HG02938 (cell line): ENCODE measurements at regions not wholly inside any gene's neighbourhood (a gene's known extent, or its start where the extent isn't known, plus 50 kb on each side); places are given as distances from the start of the nearest gene placed in this dataset.

Experiments
- ATAC-seq: cut with Tn5 transposase; IDR thresholded peaks from one replicate; pipeline ENCODE4 v1.9.1; 2021; ENCODE audit warnings: mild to moderate bottlenecking, moderate library complexity; ENCODE audit not compliant: unreplicated experiment

GRCh38 chr5:8870959-8871355 is 674.9 kb downstream of the SEMA5A start:
- no peak for ATAC-seq

- ATAC-seq = no peak
Observed at GRCh38 chr5:8871446-8871845, 674.4 kb downstream of the SEMA5A start.

- ATAC-seq = no peak
Observed at GRCh38 chr5:8875722-8876121, 670.2 kb downstream of the SEMA5A start.

DNA sequence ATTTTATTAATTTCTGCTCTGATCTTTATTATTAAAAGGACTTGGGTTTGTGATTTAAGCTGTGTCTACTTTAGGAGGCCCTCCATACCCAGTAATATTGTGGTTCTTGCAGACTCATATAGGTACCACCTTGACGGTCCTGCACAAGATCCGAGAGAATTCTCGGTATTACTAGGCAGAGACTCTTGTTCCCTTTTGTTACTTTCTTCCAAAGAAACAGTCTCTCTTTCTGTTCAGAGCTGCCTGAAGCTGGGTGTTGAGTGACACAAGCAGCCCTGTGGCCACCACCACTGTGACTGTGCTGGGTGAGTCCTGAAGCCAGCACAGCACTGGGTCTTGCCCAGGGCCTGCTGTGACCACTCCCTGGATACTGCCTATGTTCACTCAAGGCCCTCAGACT is 666.6 kb downstream of the SEMA5A start:
- ATAC-seq = peak; percentile 94

DNA sequence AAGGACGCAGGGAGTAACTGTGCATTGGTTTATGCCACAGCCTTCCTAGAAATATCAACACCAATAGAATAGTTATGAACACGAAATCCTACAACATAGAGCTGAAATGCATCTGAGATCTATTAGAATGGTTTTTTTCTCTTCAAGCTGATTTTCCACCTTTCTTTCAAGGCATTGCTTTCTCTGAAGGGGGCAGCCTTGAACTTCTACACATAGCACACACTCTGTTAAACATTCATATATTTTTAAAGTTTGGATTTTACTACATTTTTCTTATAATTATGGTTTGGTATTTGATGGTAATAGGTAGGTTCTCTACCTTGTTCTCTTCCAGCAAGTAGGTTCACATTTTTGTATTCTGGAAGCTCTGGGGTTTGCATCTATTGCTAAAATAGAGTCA is 661.8 kb downstream of the SEMA5A start:
- no peak for ATAC-seq

GRCh38 chr5:8892926-8893325 is 652.9 kb downstream of the SEMA5A start:
- no peak for ATAC-seq

DNA sequence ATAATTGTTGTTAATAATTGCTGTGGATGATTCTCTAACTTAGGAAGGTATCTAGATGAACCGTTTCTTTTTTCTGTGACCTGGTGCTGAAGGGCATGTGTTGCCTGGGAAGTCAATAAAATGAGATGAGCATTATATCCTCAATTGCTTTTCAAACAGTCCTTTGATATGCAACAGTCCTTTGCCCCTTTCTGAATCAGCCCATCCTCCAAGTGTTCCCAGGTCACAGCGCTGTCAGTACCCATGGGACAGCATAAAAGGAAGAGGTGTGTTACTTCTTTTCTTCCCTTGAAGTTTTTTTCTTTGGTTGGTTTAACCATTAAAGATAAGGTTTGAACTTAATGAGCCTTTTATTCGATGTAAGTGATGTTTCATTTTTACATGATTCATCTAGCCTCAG is 651.8 kb downstream of the SEMA5A start:
- no peak for ATAC-seq

DNA sequence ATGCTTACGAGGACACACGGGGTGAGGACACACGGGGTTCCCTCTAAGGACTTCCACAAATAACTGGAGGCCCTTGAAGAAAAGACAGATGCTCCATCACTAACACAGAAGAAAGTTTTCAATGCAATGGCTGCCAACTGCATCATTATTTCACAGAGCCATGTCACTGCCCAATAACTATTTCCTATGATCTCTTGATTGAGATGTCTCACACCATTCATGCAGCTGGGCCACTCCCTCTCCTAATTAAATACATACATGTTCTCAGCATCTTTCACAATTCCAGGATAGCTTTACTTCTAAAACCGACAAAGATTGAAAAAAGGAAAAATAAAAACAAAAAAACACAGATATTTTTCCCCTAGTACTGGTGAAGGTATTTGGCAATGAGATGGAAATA is 650.8 kb downstream of the SEMA5A start:
- ATAC-seq = no peak

- no peak for ATAC-seq
Observed at GRCh38 chr5:8895599-8895998, 650.3 kb downstream of the SEMA5A start.

GRCh38 chr5:8897316-8897715 is 648.6 kb downstream of the SEMA5A start:
- ATAC-seq = no peak

DNA sequence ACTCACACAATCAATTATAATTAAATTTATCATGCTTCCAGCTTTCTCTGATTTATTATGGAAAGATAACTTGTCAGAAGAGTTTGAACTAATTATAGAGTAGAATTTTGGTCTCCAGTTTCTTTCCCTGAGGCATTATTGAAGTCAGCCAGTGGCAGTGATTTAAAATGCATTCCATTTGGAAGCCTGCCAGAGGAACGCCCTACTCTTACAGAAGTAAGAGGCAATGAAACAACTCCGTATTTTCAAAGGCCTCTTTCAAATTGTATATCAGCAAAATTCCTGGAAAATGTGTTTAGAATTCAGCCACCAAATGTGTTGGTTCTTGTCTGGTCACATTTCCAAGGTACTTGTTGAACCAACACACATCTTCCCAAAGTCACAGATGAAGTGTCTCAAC is 640.9 kb downstream of the SEMA5A start:
- ATAC-seq = no peak

GRCh38 chr5:8906303-8906967 is 639.4 kb downstream of the SEMA5A start:
- ATAC-seq = no peak

- no peak for ATAC-seq
Observed at GRCh38 chr5:8907168-8907868, 638.6 kb downstream of the SEMA5A start.

DNA sequence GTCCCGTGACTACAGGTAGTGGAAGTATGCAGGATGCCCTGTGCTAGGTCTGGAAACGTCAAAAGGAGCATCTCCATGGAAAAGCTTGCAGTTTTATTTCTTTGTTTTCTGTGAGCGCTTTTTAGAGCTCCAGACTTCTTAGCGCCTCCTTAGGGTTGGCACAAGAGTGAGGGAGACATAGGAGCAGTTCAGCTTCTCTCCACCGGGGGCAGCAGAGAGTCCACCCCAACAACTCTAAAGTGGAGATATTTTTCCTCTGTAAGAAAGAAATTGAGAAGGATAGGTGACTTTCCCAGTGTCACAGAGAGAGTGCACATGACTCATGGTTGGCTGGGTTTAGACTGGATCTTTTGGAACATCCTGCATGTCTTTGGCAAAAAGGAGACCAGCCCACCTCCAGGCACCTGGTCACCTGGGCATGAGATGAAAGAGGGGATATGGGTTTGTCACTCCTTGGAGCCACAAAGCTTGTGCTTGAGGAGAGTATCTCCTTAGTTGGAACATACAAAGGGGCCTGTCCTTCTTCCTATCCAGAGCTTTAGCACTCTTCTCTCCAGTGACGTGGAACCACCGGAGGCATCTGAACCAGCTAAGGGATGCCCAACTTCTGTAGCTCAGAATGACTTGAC is 637.7 kb downstream of the SEMA5A start:
- ATAC-seq = peak; percentile 70

DNA sequence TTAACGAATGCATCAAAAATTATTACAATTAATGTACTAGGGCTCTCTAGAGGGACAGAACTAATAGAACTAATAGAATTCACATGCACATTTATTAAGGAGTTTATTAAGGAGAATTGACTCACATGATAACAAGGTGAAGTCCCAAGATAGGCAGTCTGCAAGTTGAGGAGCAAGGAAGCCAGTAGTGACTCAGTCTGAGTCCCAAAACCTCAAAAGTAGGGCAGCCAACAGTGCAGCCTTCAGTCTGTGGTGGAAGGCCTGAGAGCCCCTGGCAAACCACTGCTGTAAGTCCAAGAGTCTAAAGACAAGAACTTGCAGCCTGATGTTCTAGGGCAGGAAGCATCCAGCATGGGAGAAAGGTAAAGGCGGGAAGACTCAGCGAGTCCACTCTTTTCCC is 633.8 kb downstream of the SEMA5A start:
- ATAC-seq = no peak

- ATAC-seq = no peak
Observed at GRCh38 chr5:8913522-8913921, 632.4 kb downstream of the SEMA5A start.

DNA sequence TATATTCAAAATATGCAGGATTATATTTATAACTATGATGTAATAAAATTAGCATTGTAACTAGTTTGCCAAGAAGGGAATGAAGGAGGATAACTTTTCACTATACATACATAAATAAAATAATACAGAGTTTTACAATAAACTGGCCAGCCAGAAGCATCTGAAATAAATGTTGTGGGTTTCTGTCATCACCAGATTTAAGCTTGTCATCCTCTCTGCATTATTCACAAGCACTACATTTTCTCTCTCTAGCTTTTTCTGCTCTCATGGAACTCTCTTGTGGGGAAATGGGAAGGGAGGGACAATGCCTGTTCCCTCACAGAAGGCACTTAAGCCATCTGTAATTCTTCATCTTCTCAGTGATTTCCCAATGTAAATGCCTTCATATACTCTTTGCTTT is 626.8 kb downstream of the SEMA5A start:
- ATAC-seq = no peak

DNA sequence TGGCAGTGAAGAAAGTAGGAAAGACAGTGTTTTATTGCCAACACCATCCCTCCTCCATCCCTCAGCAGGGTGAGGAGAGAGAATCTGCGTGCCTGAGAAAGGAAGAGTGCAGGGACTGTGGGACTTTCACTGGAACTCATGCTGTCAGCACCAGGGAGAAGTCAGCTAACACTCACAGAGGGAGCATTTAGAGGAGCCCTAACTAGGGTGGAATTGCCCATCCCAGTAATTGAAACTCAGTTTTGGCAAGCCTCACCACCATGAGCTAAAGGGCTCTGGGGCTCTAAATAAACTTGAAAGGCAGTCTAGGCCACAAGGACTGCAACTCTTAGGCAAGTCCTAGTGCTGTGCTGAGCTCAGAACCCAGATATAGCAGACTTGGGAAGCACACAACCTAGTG is 622.3 kb downstream of the SEMA5A start:
- no peak for ATAC-seq

DNA sequence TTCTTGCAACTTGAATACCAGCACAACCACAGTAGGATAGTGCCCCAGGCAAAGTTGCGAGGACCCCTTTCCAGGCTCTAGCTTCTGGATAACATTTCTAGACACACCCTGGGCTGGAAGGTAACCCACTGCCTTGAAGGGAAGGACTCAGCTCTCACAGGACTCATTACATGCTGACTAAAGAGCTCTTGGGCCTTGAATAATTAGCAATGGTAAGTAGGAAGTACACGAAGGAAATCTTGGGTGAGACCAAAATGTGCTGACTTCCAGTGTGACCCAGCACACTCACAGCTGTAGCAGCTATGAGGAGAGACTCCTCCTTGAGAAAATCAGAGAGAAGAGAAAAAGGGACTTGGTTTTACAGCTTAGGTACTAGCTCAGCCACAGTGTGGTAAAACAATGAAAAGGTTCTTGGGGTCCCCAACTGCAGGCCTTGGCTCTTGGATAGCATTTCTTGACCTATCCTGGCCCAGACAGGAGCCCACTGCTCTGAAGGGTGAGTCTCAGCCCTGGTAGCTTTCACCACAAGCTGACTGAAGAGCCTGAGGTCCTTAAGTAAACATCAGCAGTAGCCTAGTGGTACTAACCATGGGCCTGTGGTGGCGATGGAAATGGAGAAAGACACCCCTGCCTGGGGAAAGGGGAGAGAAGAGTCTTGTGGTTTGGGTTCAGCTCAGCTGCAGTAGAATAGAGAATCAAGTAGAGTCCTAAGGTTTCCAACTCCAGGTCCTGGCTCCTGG is 621.7 kb downstream of the SEMA5A start:
- no peak for ATAC-seq

GRCh38 chr5:8930021-8930420 is 615.9 kb downstream of the SEMA5A start:
- no peak for ATAC-seq

GRCh38 chr5:8934455-8934854 is 611.4 kb downstream of the SEMA5A start:
- ATAC-seq = no peak

- no peak for ATAC-seq
Observed at GRCh38 chr5:8940934-8941333, 604.9 kb downstream of the SEMA5A start.
